Astrocyte of the spinal cord (primary cell): ENCODE measurements at regions not wholly inside any gene's neighbourhood (a gene's known extent, or its start where the extent isn't known, plus 50 kb on each side); places are given as distances from the start of the nearest gene placed in this dataset.

Experiments
- DNase-seq: peaks from one replicate; pipeline ENCODE4 v3.0.0; 2011; ENCODE audit warnings: low read depth, low spot score
- H3K4me3 ChIP-seq: 2 replicates; pipeline ENCODE4 v1.5.1; 2011; ENCODE audit warnings: low read depth, mild to moderate bottlenecking, low read length, moderate library complexity
- in situ Hi-C: cut with HindIII; loops from 2 replicates; pipeline ENCODE4 v1.10.0; 2017; ENCODE audit warnings: low sequenced_read_pairs
- TF ChIP-seq, protein P1 (sequence below): IDR thresholded peaks from 2 replicates; pipeline ENCODE4 v1.5.1; 2012; ENCODE audit warnings: low read depth, mild to moderate bottlenecking, low read length, inconsistent platforms

DNA sequence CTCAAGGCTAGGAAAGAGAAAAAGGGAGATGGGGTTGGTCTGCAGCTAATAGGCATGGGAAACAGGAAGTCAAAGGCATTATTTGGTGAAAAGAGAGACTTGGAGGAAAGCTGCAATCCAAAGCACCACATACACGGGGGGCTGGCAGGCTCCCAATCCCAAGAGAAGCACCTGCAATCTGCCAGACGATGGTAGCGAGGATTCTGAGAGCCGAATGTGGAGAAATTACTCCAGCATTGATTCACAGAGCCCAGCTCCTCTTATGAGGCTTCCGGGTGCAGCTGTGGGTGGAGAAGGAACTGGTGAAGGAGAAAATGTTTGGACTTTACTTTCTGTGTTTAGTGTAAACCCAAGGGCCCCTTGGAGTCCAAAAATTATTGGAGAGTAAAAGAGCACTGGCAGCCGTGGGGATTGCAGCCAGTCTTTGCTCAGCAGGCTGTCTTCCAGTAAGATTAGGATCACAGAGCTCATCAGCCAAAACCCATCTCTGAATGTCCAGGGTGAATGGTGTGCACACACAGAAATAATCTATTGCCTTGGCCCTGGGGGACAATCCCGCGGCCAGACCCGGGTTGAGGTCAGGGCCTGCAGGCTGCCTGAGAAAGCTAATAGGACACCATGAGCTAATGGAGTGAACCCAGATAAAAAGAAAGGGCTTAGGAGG is 197.6 kb downstream of the KIT start:
- DNase-seq, result no peak
- no peak overlapping the region for H3K4me3 ChIP-seq
- in situ Hi-C loops, result no loop called here
- TF ChIP-seq, protein P1, sequence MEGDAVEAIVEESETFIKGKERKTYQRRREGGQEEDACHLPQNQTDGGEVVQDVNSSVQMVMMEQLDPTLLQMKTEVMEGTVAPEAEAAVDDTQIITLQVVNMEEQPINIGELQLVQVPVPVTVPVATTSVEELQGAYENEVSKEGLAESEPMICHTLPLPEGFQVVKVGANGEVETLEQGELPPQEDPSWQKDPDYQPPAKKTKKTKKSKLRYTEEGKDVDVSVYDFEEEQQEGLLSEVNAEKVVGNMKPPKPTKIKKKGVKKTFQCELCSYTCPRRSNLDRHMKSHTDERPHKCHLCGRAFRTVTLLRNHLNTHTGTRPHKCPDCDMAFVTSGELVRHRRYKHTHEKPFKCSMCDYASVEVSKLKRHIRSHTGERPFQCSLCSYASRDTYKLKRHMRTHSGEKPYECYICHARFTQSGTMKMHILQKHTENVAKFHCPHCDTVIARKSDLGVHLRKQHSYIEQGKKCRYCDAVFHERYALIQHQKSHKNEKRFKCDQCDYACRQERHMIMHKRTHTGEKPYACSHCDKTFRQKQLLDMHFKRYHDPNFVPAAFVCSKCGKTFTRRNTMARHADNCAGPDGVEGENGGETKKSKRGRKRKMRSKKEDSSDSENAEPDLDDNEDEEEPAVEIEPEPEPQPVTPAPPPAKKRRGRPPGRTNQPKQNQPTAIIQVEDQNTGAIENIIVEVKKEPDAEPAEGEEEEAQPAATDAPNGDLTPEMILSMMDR, result no peak

DNA sequence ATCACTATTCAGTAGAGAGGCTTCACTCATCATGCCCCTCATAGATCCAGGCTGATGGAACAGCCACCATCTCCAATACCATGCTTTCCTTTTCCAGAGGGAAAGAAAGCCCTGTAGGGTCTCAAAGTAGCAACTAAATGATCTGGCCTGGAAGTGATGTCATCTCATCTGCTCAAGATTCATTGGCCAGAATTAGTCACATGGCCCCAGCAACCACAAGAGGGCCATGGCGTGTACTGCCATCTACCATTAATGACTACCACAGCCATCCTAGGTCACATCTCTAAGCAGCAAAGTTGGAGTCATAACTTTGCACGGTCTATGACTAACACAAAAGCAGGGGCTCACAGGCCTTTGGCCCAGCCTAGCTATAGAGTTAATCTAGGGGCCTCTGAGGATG is 194.8 kb downstream of the KIT start:
- TF ChIP-seq, protein P1, result no peak
- in situ Hi-C loops, result no loop called here
- no peak for DNase-seq
- H3K4me3 ChIP-seq, result no peak overlapping the region

DNA sequence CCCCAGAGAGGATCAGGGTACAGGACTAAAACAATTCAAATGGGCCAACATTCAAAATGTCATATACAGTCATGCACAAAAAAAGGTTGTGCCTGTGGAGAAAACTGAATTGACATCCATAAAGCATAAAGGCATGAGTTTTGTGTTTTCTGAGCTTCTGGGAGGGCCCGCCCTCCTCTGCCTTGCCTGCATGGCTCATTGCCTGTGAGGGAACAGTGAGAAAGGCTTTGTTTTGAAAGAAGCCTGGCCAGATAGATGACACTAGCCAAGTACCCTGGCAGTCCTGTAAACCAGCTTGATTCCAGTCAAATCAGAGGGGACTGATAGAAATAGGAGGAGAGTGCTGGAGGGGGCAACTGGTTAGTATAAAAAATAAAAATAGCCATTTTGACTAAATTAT is 194.3 kb downstream of the KIT start:
- DNase-seq, result no peak
- TF ChIP-seq, protein P1, result no peak
- H3K4me3 ChIP-seq, result no peak overlapping the region
- in situ Hi-C loops, result no loop called here

DNA sequence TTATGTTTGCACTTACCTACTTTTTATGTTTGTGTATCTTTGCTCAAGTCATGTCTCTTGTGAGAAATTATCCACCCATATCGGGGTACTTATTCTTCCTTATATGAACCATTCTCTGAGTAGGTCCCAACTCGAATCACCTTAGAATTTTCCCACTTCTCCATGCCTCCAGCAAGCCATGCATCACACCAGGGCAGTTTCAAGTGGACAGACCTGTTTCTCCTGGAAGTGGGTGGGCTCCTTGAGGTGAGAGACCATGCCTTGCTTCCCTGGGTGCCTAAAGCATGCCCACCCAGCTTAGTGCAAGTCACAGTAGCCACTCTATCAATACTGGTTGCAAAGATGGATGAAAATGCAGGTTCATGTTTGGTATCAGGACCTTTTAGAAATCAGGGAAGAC is 187.2 kb downstream of the KIT start:
- DNase-seq, result no peak
- TF ChIP-seq, protein P1, result no peak
- in situ Hi-C loops, result no loop called here
- no peak overlapping the region for H3K4me3 ChIP-seq

DNA sequence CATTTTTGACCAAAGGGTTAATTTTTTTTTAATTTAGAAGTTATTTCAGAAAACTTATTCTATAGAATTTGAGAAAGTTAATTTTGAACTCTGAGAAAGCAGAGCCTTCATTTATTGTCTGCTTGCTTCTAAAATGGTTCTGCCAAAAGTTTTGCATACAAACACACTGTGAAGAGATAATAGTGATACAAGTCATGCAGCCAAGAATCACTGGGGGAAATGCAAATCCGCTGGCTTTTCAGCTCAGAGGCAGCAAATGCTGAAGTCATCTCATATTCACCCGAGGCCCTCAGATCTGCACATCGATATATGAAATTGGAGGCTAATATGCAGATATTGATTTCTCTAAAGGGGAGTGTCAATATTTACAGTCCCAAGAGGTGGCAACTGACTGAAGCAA is 186.2 kb downstream of the KIT start:
- H3K4me3 ChIP-seq, result no peak overlapping the region
- in situ Hi-C loops, result no loop called here
- no peak for DNase-seq
- TF ChIP-seq, protein P1, result no peak

DNA sequence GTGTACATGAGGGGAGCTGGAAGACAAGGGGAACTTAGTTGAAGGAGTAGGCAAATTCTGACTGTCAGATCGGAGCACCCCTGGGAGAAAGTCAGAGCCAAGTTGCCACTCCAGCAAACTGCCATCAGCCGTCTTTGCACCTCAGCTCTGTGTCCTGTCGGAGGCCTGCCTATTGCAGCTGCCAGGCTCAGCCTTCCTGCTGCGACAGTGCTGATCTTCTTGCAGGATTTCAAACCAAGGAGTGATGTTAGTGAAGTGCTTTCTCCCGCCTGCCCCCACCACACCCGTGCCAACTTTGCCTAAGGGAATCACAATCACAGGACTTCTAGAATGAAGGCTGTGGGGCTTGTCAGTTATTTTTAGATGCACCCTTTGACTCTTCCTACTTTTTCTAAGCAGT is 185.3 kb downstream of the KIT start:
- DNase-seq, result no peak
- no peak overlapping the region for H3K4me3 ChIP-seq
- TF ChIP-seq, protein P1, result no peak
- in situ Hi-C loops, result no loop called here
